ENCODE measurements at regions not wholly inside any gene's neighbourhood (a gene's known extent, or its start where the extent isn't known, plus 50 kb on each side); places are given as distances from the start of the nearest gene placed in this dataset.

- ATAC-seq (no peak), DNase-seq (no peak)
- TF ChIP-seq CTCF (IDR thresholded peaks at IDR 0.05), result no peak
- H3K4me1 ChIP-seq, result no peaks in the 10 kb centered on the region
- H3K36me3 ChIP-seq, result no peaks in the 10 kb centered on the region
- H3K27ac ChIP-seq, result no peak overlapping the region
- H3K4me3 ChIP-seq, result no peak overlapping the region
- no peaks in the 10 kb centered on the region for H3K27me3 ChIP-seq
- peaks cover 0 to 2% of the 10 kb centered on the region in 2 donors for H3K9me3 ChIP-seq
- intact Hi-C loops (cut with DNase I), result no loop called here
Observed at GRCh38 chr1:42052072-42052699, 101.0 kb upstream of the GUCA2B start.

GRCh38 chr1:42047508-42047880, 105.7 kb upstream of the GUCA2B start:
- ATAC-seq, result no peak
- H3K27ac ChIP-seq, result no peak overlapping the region
- H3K27me3 ChIP-seq, result no peaks in the 10 kb centered on the region
- intact Hi-C loops (cut with DNase I), result no loop called here
- H3K4me3 ChIP-seq, result no peak overlapping the region
- DNase-seq, result no peak
- no peaks in the 10 kb centered on the region for H3K9me3 ChIP-seq
- no peak for TF ChIP-seq CTCF (IDR thresholded peaks at IDR 0.05)
- H3K4me1 ChIP-seq, result no peaks in the 10 kb centered on the region
- H3K36me3 ChIP-seq, result no peaks in the 10 kb centered on the region

GRCh38 chr1:42046761-42047507, 106.3 kb upstream of the GUCA2B start:
- Histone ChIP-seq H3K27me3 (no peaks in the 10 kb centered on the region), H3K36me3 (no peaks in the 10 kb centered on the region), H3K4me1 (no peaks in the 10 kb centered on the region), H3K4me3 (no peak overlapping the region), H3K9me3 (no peaks in the 10 kb centered on the region), H3K27ac (no peak overlapping the region)
- no peak for ATAC-seq
- TF ChIP-seq CTCF (IDR thresholded peaks at IDR 0.05), result no peak
- no peak for DNase-seq
- intact Hi-C loops (cut with DNase I), result no loop called here

- Histone ChIP-seq H3K36me3 (no peaks in the 10 kb centered on the region), H3K4me1 (no peaks in the 10 kb centered on the region), H3K27me3 (no peaks in the 10 kb centered on the region), H3K9me3 (no peaks in the 10 kb centered on the region), H3K4me3 (no peak overlapping the region), H3K27ac (no peak overlapping the region)
- TF ChIP-seq CTCF (IDR thresholded peaks at IDR 0.05), result no peak
- ATAC-seq (no peak), DNase-seq (no peak)
- intact Hi-C loops (cut with DNase I), result no loop called here
Observed at GRCh38 chr1:42044346-42044745, 108.9 kb upstream of the GUCA2B start.

- intact Hi-C loops (cut with DNase I), result no loop called here
- no peak for TF ChIP-seq CTCF (IDR thresholded peaks at IDR 0.05)
- Histone ChIP-seq H3K4me3 (no peak overlapping the region), H3K36me3 (no peaks in the 10 kb centered on the region), H3K27ac (no peak overlapping the region), H3K4me1 (no peaks in the 10 kb centered on the region), H3K9me3 (no peaks in the 10 kb centered on the region), H3K27me3 (no peaks in the 10 kb centered on the region)
- no peak for DNase-seq
- ATAC-seq, result no peak
Observed at GRCh38 chr1:42043811-42044210, 109.4 kb upstream of the GUCA2B start.
